Mesenchymal stem cell (in vitro differentiated cells and primary cell): ENCODE measurements at regions not wholly inside any gene's neighbourhood (a gene's known extent, or its start where the extent isn't known, plus 50 kb on each side); places are given as distances from the start of the nearest gene placed in this dataset.

Experiments used
- DNase-seq: peaks from one replicate; pipeline ENCODE4 v3.0.0-alpha.2; 2013
- H2AFZ ChIP-seq: one replicate; pipeline ENCODE4 v1.6.1; 2013; ENCODE audit warnings: low read depth, mild to moderate bottlenecking, control low read depth, inconsistent platforms, low read length, moderate library complexity
- H2AK5ac ChIP-seq: 2 replicates; pipeline ENCODE4 v1.6.1; 2013; ENCODE audit warnings: low read length, moderate library complexity, mild to moderate bottlenecking, inconsistent platforms; ENCODE audit not compliant: severe bottlenecking
- H2BK120ac ChIP-seq: one replicate; pipeline ENCODE4 v1.6.1; 2013; ENCODE audit warnings: low read depth, mild to moderate bottlenecking, inconsistent platforms, low read length, moderate library complexity
- H2BK12ac ChIP-seq, 2 experiments: one replicate each; pipeline ENCODE4 v1.6.1; 2013; ENCODE audit warnings: inconsistent platforms in 2 of 2, low read length in 2 of 2, mild to moderate bottlenecking in 2 of 2, moderate library complexity in 2 of 2, control low read depth in 1 of 2
- H2BK15ac ChIP-seq: one replicate; pipeline ENCODE4 v1.6.1; 2013; ENCODE audit warnings: mild to moderate bottlenecking, low read depth, inconsistent platforms; ENCODE audit not compliant: poor library complexity, severe bottlenecking
- H2BK5ac ChIP-seq: 2 replicates; pipeline ENCODE4 v1.6.1; 2013; ENCODE audit warnings: low read depth, mild to moderate bottlenecking, low read length, control low read depth, inconsistent platforms; ENCODE audit not compliant: poor library complexity, severe bottlenecking
- H3K14ac ChIP-seq, 2 experiments: one replicate each; pipeline ENCODE4 v1.6.1; 2013; ENCODE audit warnings: inconsistent platforms in 2 of 2, low read length in 2 of 2, control low read depth in 1 of 2, mild to moderate bottlenecking in 1 of 2, moderate library complexity in 1 of 2
- H3K18ac ChIP-seq, 2 experiments: one replicate each; pipeline ENCODE4 v1.6.1; 2013; ENCODE audit warnings: inconsistent platforms in 2 of 2, low read length in 2 of 2, control low read depth in 1 of 2, low read depth in 1 of 2, mild to moderate bottlenecking in 1 of 2
- H3K23ac ChIP-seq, 2 experiments: one replicate each; pipeline ENCODE4 v1.6.1; 2013; ENCODE audit warnings: inconsistent platforms in 2 of 2, low read length in 2 of 2, mild to moderate bottlenecking in 2 of 2, moderate library complexity in 2 of 2, control low read depth in 1 of 2
- H3K27ac ChIP-seq: 2 replicates; pipeline ENCODE4 v1.5.1; 2013; ENCODE audit warnings: mild to moderate bottlenecking, moderate library complexity, low read length, control low read depth, inconsistent platforms; ENCODE audit not compliant: poor library complexity, severe bottlenecking
- H3K27me3 ChIP-seq, 2 experiments: 2 replicates each; pipeline versions ENCODE4 v1.6.1 to v1.7.0; 2013; ENCODE audit warnings: low read length in 2 of 2, mild to moderate bottlenecking in 2 of 2, moderate library complexity in 2 of 2, control low read depth in 1 of 2, inconsistent platforms in 1 of 2; ENCODE audit not compliant: control insufficient read depth in 1 of 2, insufficient read depth in 1 of 2
- H3K36me3 ChIP-seq, 2 experiments: 2 replicates each; pipeline versions ENCODE4 v1.6.1 to v1.7.0; 2013; ENCODE audit warnings: low read length in 2 of 2, control low read depth in 1 of 2, inconsistent platforms in 1 of 2, low read depth in 1 of 2, mild to moderate bottlenecking in 1 of 2; ENCODE audit not compliant: insufficient read depth in 2 of 2, control insufficient read depth in 1 of 2
- H3K4ac ChIP-seq, 2 experiments: one replicate each; pipeline ENCODE4 v1.6.1; 2013; ENCODE audit warnings: inconsistent platforms in 2 of 2, low read length in 2 of 2, mild to moderate bottlenecking in 2 of 2, moderate library complexity in 2 of 2, control low read depth in 1 of 2, low read depth in 1 of 2
- H3K4me1 ChIP-seq: 2 replicates; pipeline ENCODE4 v1.6.1; 2013; ENCODE audit warnings: low read depth, low read length, control low read depth; ENCODE audit not compliant: control insufficient read depth, insufficient read depth
- H3K4me2 ChIP-seq: 2 replicates; pipeline ENCODE4 v1.6.1; 2013; ENCODE audit warnings: low read length, mild to moderate bottlenecking, inconsistent platforms; ENCODE audit not compliant: poor library complexity, severe bottlenecking
- H3K4me3 ChIP-seq, 2 experiments: 2 replicates each; pipeline versions ENCODE4 v1.5.1 to v1.7.0; 2013; ENCODE audit warnings: low read length in 2 of 2, mild to moderate bottlenecking in 2 of 2, control low read depth in 1 of 2, low read depth in 1 of 2; ENCODE audit not compliant: insufficient read depth in 1 of 2
- H3K79me1 ChIP-seq: replicated peaks from 2 replicates; pipeline ENCODE4 v1.6.1; 2013; ENCODE audit warnings: mild to moderate bottlenecking, control low read depth, low read length, inconsistent platforms; ENCODE audit not compliant: poor library complexity, severe bottlenecking
- H3K9ac ChIP-seq: 2 replicates; pipeline ENCODE4 v1.7.0; 2013; ENCODE audit warnings: mild to moderate bottlenecking, low read length, moderate library complexity
- H3K9me3 ChIP-seq: 2 replicates; pipeline ENCODE4 v1.7.0; 2013; ENCODE audit warnings: mild to moderate bottlenecking, low read length; ENCODE audit not compliant: control insufficient read depth
- H4K8ac ChIP-seq: one replicate; pipeline ENCODE4 v1.6.1; 2013; ENCODE audit warnings: inconsistent platforms, mild to moderate bottlenecking, low read length, moderate library complexity
- H4K91ac ChIP-seq: one replicate; pipeline ENCODE4 v1.6.1; 2013; ENCODE audit warnings: mild to moderate bottlenecking, low read length, inconsistent platforms
- WGBS: methylation state at CpG from one replicate; pipeline ENCODE4 v1.1.7; 2013; ENCODE audit warnings: mixed read lengths; 5-methylcytosine and 5-hydroxymethylcytosine counted together

DNA sequence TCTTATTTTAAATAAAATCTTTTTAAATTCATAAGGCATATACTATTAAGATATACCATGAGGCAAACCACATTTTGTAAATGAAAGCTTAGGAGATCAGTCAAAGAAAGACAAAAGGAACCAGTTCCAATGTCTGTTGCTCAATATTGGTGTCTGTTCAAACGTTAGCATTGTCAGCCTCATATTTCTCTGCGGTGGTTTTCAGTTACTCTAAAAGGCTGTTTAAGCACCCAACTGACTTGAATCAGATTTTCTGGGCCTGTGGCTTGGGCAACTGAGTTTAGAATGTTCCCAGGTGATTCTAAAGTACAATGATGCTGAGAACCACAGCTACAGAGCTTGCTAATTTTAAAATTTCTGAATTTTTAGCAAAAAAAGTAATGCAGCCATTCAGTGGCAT, 166.3 kb upstream of the KIF2A start:
- no peak overlapping the region for H2BK12ac ChIP-seq
- H3K4me2 ChIP-seq: no peak overlapping the region
- no peak overlapping the region for H4K91ac ChIP-seq
- no peak overlapping the region for H2AFZ ChIP-seq
- H3K9ac ChIP-seq: no peak overlapping the region
- H3K27ac ChIP-seq: no peak overlapping the region
- H2BK120ac ChIP-seq: no peak overlapping the region
- no peak overlapping the region for H3K23ac ChIP-seq
- H2BK5ac ChIP-seq: no peak overlapping the region
- H2BK15ac ChIP-seq: no peak overlapping the region
- H3K27me3 ChIP-seq: peaks cover 13 to 26% of the 10 kb centered on the region in 2 experiments
- H3K79me1 ChIP-seq: no peaks in the 10 kb centered on the region
- no peak overlapping the region for H3K4ac ChIP-seq
- no peak overlapping the region for H3K18ac ChIP-seq
- H3K4me1 ChIP-seq: no peaks in the 10 kb centered on the region
- H4K8ac ChIP-seq: no peak overlapping the region
- H3K36me3 ChIP-seq: no peaks in the 10 kb centered on the region
- WGBS: 52% methylated on average over 2 of the region's 2 CpGs
- H3K9me3 ChIP-seq: no peaks in the 10 kb centered on the region
- H3K4me3 ChIP-seq: no peak overlapping the region
- no peak overlapping the region for H2AK5ac ChIP-seq
- no peak overlapping the region for H3K14ac ChIP-seq
- no peak for DNase-seq

DNA sequence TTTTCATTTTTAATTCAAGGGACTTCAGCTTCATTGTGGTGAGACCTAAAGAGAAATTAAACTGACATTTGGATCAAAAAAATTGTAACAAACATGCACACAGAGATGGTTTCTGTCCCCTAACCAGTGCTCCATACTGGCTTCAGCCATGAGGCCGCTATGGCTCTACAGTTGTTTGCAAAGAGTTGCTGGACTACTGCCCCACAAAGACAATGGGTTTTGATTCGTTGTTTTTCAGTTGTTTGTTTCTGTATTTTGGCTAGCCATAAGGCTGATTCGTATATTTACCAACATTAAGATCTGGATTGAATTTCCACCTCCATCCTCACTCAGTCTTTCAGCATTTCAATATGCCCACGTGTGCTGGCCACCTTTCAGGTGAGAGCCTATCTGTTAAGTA, 163.7 kb upstream of the KIF2A start:
- no peak overlapping the region for H4K91ac ChIP-seq
- no peak overlapping the region for H2AK5ac ChIP-seq
- no peak overlapping the region for H3K4me2 ChIP-seq
- no peaks in the 10 kb centered on the region for H3K36me3 ChIP-seq
- H3K79me1 ChIP-seq: no peaks in the 10 kb centered on the region
- H3K9ac ChIP-seq: no peak overlapping the region
- no peak overlapping the region for H3K18ac ChIP-seq
- H2BK5ac ChIP-seq: no peak overlapping the region
- no peaks in the 10 kb centered on the region for H3K9me3 ChIP-seq
- no peak overlapping the region for H3K27ac ChIP-seq
- H2BK12ac ChIP-seq: no peak overlapping the region
- no peak overlapping the region for H2BK120ac ChIP-seq
- no peak overlapping the region for H3K4me3 ChIP-seq
- WGBS: 86% methylated on average over 3 of the region's 4 CpGs
- H3K4ac ChIP-seq: no peak overlapping the region
- no peak overlapping the region for H3K14ac ChIP-seq
- no peak for DNase-seq
- no peaks in the 10 kb centered on the region for H3K4me1 ChIP-seq
- H2BK15ac ChIP-seq: no peak overlapping the region
- H4K8ac ChIP-seq: no peak overlapping the region
- H2AFZ ChIP-seq: no peak overlapping the region
- H3K27me3 ChIP-seq: peaks cover 19 to 23% of the 10 kb centered on the region in 2 experiments
- no peak overlapping the region for H3K23ac ChIP-seq

DNA sequence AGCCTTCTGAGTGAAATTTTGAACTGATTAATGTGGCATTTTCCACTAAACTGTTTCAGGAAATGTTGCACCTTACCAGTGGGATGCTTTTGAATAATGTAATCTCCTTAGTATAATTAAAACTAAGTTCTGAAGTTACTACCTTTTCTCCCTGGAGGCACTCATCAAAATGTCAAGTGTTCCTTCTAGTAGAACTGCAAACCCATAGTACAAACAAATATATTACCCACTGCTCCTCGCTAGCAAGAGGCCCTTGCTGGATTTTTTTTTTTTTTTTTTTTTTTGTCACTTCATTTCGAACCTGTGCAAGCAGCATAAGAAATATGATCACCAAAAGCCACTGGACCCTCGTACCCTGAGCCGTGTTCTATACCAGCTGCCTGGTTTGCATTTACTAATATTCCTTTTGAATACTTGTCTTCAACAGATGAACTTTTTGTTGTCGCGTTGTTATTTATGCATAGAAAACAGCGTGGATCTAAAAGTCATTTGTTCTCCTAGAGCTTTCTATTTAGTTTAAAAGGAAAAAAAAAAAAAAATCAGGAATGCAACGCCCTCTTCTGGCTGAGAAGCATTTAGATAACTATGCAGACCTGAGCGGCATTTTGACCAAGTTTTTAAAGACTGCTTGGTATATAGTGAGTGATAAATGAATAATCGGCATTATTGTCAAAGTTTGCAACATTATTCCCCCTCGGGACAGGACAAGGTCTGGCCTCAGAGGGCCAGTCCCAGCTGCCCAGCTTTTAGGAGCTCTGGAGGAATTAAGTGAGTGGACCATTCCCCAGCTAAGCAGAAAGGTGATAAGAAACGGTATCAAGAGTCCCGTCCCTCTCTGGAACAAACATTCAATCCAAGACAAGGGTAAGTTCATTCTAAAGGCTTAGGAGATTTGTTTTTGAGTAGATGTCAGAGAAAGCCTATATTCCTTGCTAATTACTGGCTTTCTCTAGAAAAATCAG, 162.5 kb upstream of the KIF2A start:
- Histone ChIP-seq H2BK120ac (no peak overlapping the region), H3K18ac (no peak overlapping the region), H2AFZ (no peak overlapping the region), H2BK12ac (no peak overlapping the region), H2BK5ac (no peak overlapping the region), H3K4ac (no peak overlapping the region), H3K23ac (no peak overlapping the region), H3K14ac (no peak overlapping the region), H3K4me2 (no peak overlapping the region), H3K27me3 (peaks cover 19 to 22% of the 10 kb centered on the region in 2 experiments), H3K79me1 (no peaks in the 10 kb centered on the region), H3K9ac (peak overlapping the region; percentile 54), H4K8ac (no peak overlapping the region), H3K4me3 (peak overlapping the region in 1 of 2 experiments; percentile 43), H2BK15ac (no peak overlapping the region), H2AK5ac (no peak overlapping the region), H4K91ac (no peak overlapping the region), H3K9me3 (no peaks in the 10 kb centered on the region), H3K4me1 (no peaks in the 10 kb centered on the region), H3K36me3 (no peaks in the 10 kb centered on the region), H3K27ac (no peak overlapping the region)
- 17% methylated on average over 8 of the region's 13 CpGs for WGBS
- DNase-seq: peak; percentile 40

DNA sequence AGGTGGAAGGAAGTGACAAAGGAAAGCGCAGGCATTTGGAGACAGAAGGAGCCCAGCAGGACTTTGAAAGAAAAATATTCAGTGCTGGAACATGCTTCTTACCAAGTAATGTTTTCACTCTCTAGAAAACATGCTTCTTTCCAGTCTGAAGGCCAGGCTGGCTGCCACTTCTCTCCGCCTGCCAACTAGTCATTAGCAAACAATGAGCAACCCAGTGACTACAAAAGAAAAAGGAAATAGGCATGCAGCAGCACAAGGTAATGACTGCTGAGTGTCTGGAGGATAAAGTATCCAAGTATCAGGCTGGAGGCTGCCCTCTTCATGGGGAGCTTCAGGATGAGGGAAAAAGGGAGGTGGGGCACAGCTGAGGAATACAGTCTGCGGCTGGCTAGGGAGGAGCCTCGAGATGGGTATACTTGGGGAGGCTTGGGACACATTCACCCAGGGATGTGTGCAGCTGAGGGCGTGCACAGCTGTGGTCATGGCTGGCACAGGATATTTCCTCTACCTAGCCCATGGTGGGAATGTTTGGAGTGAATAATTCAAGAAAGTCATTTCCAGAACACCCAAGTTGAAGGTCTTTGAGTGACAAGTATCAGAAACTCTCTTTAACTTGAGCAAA, 161.5 kb upstream of the KIF2A start:
- no peak overlapping the region for H3K14ac ChIP-seq
- H3K9me3 ChIP-seq: no peaks in the 10 kb centered on the region
- no peak for DNase-seq
- H3K4me3 ChIP-seq: peak overlapping the region in 1 of 2 experiments; percentile 39
- H3K79me1 ChIP-seq: no peaks in the 10 kb centered on the region
- H3K4me1 ChIP-seq: no peaks in the 10 kb centered on the region
- H3K9ac ChIP-seq: peak overlapping the region; percentile 46
- H2BK15ac ChIP-seq: no peak overlapping the region
- H3K4ac ChIP-seq: no peak overlapping the region
- H3K27ac ChIP-seq: no peak overlapping the region
- no peak overlapping the region for H4K8ac ChIP-seq
- no peak overlapping the region for H3K4me2 ChIP-seq
- no peak overlapping the region for H2BK120ac ChIP-seq
- no peak overlapping the region for H2AK5ac ChIP-seq
- WGBS: 90% methylated on average over 4 of the region's 5 CpGs
- H2BK12ac ChIP-seq: no peak overlapping the region
- H3K36me3 ChIP-seq: no peaks in the 10 kb centered on the region
- no peak overlapping the region for H4K91ac ChIP-seq
- no peak overlapping the region for H3K23ac ChIP-seq
- no peak overlapping the region for H3K18ac ChIP-seq
- no peak overlapping the region for H2BK5ac ChIP-seq
- H3K27me3 ChIP-seq: peaks cover 17 to 19% of the 10 kb centered on the region in 2 experiments
- H2AFZ ChIP-seq: no peak overlapping the region
